T1000 (cell line): ENCODE measurements at regions not wholly inside any gene's neighbourhood (a gene's known extent, or its start where the extent isn't known, plus 50 kb on each side); places are given as distances from the start of the nearest gene placed in this dataset.
"Not testable (repeated sequence)": the region's sequence is repeated elsewhere in the genome, so short reads cannot be mapped to it uniquely, and the experiment has no call there.

ENCODE experiments used
- DNase-seq: peaks from one replicate; lab custom pipeline; 2025; ENCODE audit warnings: mixed read lengths; lab: John Stamatoyannopoulos, UW

DNA sequence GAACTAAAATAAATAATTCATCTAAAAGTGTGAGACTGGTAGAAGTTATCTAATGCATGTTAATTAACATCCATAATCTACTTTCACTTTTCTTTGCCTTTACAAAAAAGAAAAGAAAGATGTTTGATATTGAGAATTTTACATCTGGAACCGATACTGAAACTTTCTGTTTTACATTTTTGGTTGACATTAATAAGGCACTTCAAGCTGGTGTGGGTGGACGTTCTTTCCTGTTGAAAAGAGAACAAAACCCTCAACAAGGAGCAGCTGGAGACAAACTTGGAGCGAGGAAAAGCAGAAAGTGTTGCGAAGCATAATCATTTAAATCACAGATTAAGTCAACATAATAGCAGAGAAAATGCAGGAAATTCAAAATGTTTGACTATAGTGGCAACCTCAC lies 575.2 kb upstream of the ADGRB3 start:
- no peak for DNase-seq

- DNase-seq, result no peak
These were observed 575.8 kb upstream of the ADGRB3 start for GRCh38 chr6:68059261-68059660.

DNA sequence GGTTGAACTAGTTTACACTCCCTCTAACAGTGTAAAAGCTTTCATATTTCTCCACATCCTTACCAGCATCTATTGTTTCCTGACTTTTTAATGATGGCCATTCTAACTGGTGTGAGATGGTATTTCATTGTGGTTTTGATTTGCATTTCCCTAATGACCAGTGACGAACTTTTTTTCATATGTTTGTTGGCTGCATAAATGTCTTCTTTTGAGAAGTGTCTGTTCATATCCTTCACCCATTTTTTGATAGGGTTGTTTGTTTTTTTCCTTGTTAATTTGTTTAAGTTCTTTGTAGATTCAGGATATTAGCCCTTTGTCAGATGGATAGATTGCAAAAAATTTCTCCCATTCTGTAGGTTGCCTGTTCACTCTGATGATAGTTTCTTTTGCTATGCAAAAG lies 578.5 kb upstream of the ADGRB3 start:
- not testable (repeated sequence) for DNase-seq

DNA sequence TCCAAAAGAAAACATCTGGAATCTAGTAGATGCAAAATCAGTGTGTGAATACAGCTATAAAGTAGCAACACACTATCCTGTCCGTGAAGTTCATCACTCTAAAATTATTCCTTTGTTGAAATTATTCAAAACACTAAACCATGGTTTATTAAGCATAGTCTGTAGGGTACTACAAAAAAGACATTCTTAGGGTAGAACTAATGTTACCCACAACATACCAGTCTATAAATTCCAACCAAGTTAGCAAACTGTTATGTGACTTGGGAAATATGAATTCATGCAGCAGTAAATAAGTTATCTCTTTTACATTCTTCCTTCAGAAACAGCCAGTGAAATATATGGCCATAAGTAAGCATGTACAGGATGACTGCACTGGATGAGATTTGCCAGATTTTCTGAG lies 580.3 kb upstream of the ADGRB3 start:
- no peak for DNase-seq

- no peak for DNase-seq
These were observed 581.2 kb upstream of the ADGRB3 start for GRCh38 chr6:68053805-68054373.

- DNase-seq, result no peak
These were observed 582.8 kb upstream of the ADGRB3 start for GRCh38 chr6:68052234-68052633.

DNA sequence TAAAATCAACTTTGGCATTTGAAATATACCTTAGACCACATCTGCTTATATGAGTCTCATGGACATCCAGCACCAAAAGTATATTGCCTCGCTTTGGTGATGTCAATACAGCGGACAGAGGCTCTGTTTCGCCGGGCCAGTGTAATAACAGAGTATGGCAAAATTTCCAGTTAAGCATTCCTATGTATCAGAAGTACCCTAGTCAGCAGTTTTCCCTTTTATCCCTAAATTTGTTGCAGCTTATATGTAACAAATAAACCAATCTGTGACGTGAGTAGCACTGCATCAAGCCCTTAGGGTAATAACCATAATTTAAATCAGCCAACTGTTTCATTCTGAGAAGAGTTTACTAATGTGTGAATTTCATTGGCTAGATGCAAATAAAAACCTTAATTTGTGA lies 585.5 kb upstream of the ADGRB3 start:
- no peak for DNase-seq

DNA sequence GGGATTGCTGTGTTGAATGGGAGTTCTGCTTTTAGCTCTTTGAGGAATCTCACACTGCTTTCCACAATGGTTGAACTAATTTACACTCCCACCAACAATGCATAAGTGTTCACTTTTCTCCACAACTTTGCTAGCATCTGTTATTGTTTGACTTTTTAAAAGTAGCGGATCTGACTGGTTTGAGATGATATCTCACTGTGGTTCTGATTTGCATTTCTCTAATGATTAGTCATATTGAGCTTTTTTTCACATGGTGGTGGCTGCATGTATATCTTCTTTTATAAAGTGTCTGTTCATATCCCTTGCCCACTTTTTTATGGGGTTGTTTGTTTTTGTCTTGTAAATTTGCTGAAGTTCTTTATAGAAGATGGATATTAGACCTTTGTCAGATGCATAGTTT lies 588.3 kb upstream of the ADGRB3 start:
- DNase-seq, result no peak

DNA sequence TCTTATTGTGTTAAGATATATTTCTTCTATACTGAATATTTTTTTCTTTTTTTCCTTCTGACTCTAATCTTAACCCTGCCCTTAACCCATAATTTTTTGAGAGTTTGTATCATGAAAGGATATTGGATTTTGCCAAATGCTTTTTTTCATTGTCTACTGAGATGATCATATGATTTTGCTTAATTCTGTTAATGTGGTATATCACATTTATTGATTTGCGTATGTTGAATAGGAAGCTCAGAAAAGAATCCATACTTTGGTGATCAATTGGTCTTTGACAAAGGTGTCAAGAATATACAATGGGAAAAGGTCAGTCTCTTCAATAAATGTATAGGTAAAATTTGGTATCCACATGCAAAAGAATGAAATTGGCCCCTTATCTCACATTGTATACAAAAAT lies 588.8 kb upstream of the ADGRB3 start:
- no peak for DNase-seq

DNA sequence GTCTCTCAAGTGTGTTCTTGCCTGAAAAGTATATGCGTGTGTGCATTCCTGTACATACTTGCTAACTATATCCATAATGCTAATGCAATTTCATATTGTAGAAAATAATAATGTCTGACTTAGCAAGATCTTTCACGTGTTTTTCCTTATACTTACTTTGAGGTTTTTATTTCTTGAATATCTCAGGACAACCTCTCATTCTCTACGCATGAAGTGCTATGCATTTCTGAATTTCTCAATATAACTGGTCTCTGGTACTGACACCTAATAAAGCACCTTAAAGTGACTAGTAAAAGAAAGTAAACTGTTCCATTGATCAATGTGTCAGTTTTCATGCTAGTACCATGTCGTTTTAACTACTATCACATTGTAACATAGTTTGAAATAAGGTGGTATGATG lies 589.9 kb upstream of the ADGRB3 start:
- no peak for DNase-seq

- no peak for DNase-seq
These were observed 590.8 kb upstream of the ADGRB3 start for GRCh38 chr6:68044264-68044663.

- DNase-seq, result no peak
These were observed 592.0 kb upstream of the ADGRB3 start for GRCh38 chr6:68043122-68043398.

GRCh38 chr6:68042339-68043121 lies 592.6 kb upstream of the ADGRB3 start:
- no peak for DNase-seq

GRCh38 chr6:68040780-68041179 lies 594.3 kb upstream of the ADGRB3 start:
- no peak for DNase-seq

GRCh38 chr6:68040312-68040778 lies 594.7 kb upstream of the ADGRB3 start:
- no peak for DNase-seq

- DNase-seq, result no peak
These were observed 595.3 kb upstream of the ADGRB3 start for GRCh38 chr6:68039641-68040311.

GRCh38 chr6:68038815-68039408 lies 596.2 kb upstream of the ADGRB3 start:
- no peak for DNase-seq

DNA sequence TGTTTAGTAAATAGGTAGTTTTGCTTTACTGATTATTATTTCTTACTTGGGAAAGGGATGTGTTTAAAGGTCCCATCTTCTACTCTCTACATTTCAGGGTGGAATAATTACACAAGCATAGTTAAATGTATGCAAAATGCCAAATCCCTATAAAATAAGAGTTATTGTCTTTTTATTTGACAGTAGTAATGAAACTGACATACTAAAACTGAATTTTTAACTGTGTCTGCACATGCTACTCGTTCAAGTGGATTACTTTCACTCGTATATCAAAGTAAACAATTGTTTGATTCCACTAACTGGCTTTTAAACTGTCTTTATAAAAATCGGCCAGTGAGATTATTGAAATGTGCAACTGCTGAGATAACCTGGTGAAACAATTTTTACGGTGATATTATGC lies 602.9 kb upstream of the ADGRB3 start:
- no peak for DNase-seq

GRCh38 chr6:68031054-68031453 lies 604.0 kb upstream of the ADGRB3 start:
- DNase-seq, result no peak

- DNase-seq, result no peak
These were observed 608.6 kb upstream of the ADGRB3 start for GRCh38 chr6:68026483-68026882.

- no peak for DNase-seq
These were observed 609.3 kb upstream of the ADGRB3 start for GRCh38 chr6:68025764-68026163.

DNA sequence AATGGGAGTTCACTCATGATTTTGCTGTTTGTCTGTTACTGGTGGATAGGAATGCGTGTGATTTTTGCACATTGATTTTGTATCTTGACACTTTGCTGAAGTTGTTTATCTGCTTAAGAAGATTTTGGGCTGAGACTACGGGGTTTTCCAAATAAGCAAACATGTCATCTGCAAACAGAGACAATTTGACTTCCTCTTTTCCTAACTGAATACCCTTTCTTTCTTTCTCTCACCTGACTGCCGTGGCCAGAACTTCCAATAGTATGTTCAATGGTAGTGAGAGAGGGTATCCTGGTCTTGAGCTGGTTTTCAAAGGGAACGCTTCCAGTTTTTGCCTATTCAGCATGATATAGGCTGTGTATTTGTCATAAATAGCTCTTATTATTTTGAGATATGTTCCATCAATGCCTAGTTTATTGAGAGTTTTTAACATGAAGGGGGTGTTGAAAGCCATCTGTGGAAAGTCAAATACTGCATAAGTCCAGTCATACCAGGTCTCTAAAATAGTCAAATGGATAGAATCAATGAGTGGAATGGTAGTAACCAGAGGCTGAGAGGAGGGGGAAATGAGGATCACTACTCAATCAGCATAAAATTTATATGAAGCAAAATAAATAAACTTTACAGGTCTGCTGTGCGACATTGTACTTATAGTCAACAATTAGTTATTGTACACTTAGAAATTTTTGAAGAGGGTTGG lies 610.4 kb upstream of the ADGRB3 start:
- no peak for DNase-seq
